Muscle of leg (tissue), 3 donors: ENCODE measurements at regions not wholly inside any gene's neighbourhood (a gene's known extent, or its start where the extent isn't known, plus 50 kb on each side); places are given as distances from the start of the nearest gene placed in this dataset.

Source experiments
- DNase-seq: peaks from one replicate; pipeline ENCODE4 v3.0.0; 2013
- H3K27ac ChIP-seq: one replicate; pipeline ENCODE4 v1.5.1; 2013; ENCODE audit warnings: mild to moderate bottlenecking, low read length, control low read depth
- H3K27me3 ChIP-seq: one replicate; pipeline ENCODE4 v1.6.1; 2013; ENCODE audit warnings: low read length; ENCODE audit not compliant: control insufficient read depth, insufficient read depth
- H3K36me3 ChIP-seq: one replicate; pipeline ENCODE4 v1.6.1; 2013; ENCODE audit warnings: low read length; ENCODE audit not compliant: control insufficient read depth, insufficient read depth
- H3K4me1 ChIP-seq: one replicate; pipeline ENCODE4 v1.6.1; 2013; ENCODE audit warnings: low read length; ENCODE audit not compliant: control insufficient read depth, insufficient read depth
- H3K4me3 ChIP-seq: one replicate; pipeline ENCODE4 v1.5.1; 2013; ENCODE audit warnings: low read length, control low read depth
- H3K9me3 ChIP-seq: replicated peaks from 2 replicates; pipeline ENCODE4 v1.6.1; 2013; ENCODE audit warnings: low read depth, low read length; ENCODE audit not compliant: control insufficient read depth
- WGBS: methylation state at CpG from one replicate; pipeline ENCODE4 v1.1.5; 2013; ENCODE audit warnings: missing lambda C conversion rate; ENCODE audit not compliant: insufficient coverage; 5-methylcytosine and 5-hydroxymethylcytosine counted together

DNA sequence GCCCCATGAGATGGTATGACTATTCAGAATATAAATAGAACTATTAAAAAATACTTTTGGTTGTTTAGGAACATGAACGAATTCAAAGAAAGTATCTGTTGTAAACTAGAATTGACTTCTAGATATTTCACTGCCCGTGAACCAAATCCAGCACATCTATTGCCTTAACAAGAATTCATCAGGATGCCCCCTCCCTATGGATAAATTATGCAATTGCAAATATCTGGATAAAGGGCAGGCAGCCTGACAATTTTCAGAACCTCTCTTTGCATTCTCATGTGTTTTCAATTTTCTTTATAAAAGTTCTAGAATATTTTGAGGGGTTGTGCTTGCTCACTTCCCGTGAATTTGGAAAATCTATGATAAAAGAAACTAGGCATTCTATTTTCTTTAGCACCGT lies 822.1 kb upstream of the SORCS1 start:
- peak; percentile 3 for DNase-seq
- no peaks in the 10 kb centered on the region for H3K9me3 ChIP-seq
- H3K4me3 ChIP-seq = no peak overlapping the region
- no CpG with 5 or more reads among the region's 4 CpGs for WGBS
- H3K27ac ChIP-seq = no peak overlapping the region
- no peaks in the 10 kb centered on the region for H3K36me3 ChIP-seq
- no peaks in the 10 kb centered on the region for H3K27me3 ChIP-seq
- no peaks in the 10 kb centered on the region for H3K4me1 ChIP-seq

DNA sequence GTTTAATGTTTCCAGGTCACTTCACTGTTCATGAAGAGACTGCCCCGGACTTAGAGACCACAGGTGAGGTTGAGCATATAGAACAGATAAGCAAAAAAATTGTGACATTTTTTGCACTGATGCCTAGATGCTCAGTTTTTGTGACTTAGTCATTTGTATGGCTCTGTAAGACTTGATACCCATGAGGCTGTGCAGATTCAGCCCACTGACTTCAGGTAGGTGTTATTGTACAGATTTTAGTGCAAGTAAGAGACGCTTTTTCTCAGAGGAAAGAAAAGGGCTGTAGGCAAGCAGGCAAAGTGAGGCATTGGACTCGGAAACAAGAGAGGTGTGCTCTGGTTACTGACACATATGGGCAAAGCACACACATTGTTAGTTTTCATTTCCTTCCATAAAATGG lies 820.1 kb upstream of the SORCS1 start:
- Histone ChIP-seq H3K36me3 (no peaks in the 10 kb centered on the region), H3K9me3 (no peaks in the 10 kb centered on the region), H3K4me3 (no peak overlapping the region), H3K27me3 (no peaks in the 10 kb centered on the region), H3K27ac (no peak overlapping the region), H3K4me1 (no peaks in the 10 kb centered on the region)
- no peak for DNase-seq
- 69% methylated on average over 2 of the region's 3 CpGs for WGBS

DNA sequence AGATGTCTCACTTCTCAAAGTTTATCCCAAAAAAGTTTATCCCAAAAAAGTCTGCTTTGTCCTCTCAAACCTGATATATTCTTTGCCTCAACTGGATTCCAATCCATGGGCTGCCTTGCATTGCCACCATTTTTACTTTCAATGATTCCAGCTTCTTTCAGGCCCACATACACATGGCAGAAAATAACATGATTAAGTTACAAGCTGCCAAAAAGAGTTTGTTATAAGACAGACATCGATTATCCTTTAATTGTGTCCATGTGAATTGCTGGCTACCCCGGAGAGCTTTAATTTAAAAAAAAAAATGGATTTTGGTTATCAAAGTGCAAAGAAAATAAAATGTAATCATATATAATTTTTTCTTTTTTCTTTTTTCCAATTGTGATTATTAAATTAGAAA lies 819.6 kb upstream of the SORCS1 start:
- Histone ChIP-seq H3K36me3 (no peaks in the 10 kb centered on the region), H3K27ac (no peak overlapping the region), H3K9me3 (no peaks in the 10 kb centered on the region), H3K27me3 (no peaks in the 10 kb centered on the region), H3K4me3 (no peak overlapping the region), H3K4me1 (no peaks in the 10 kb centered on the region)
- WGBS = no CpG with 5 or more reads among the region's 2 CpGs
- DNase-seq = no peak

DNA sequence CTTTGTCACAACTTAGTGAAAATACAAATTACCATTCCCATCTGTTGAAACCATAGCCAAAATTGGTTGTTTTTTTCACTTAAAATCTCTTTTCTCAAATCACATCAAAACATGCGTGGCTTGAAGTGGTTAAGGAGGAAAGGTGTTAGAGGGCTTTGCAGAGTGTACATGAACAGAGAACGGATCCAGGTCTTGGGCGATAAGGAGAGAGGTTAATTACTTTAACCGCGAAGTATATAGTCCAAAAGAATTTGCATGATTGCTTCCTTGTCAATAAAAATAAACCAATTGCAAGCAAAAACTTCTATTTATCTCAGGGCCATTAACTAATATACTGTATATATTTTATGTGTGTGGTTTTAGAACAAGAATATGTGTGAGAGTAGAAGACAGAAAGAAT lies 813.9 kb upstream of the SORCS1 start:
- WGBS = no CpG with 5 or more reads among the region's 5 CpGs
- H3K4me3 ChIP-seq = no peak overlapping the region

DNA sequence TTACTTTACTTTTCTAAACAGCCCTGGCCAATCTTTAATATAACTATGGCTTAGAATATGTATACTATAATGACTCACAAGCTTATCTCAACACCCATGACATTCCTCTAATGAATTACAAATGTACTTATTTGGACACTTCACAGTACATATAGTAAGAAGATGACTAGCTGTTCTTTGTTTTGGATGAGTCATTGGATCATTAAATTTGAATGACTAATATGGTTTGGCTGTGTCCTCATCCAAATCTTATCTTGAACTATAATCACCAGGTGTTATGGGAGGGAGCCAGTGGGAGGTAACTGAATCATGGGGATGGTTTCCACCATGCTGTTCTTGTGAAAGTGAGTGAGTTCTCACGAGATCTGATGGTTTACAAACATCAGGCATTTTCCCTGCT lies 807.5 kb upstream of the SORCS1 start:
- DNase-seq = no peak
- H3K4me1 ChIP-seq = no peaks in the 10 kb centered on the region
- no peaks in the 10 kb centered on the region for H3K27me3 ChIP-seq
- H3K9me3 ChIP-seq = peaks cover 5% of the 10 kb centered on the region
- H3K36me3 ChIP-seq = no peaks in the 10 kb centered on the region
- WGBS = 83% methylated on average over 1 of the region's 1 CpG
- H3K4me3 ChIP-seq = no peak overlapping the region
- H3K27ac ChIP-seq = no peak overlapping the region

More for the DNA sequence above, 813.9 kb upstream of the SORCS1 start:
- no peak for DNase-seq
- H3K36me3 ChIP-seq = no peaks in the 10 kb centered on the region
- H3K9me3 ChIP-seq = peaks cover 2% of the 10 kb centered on the region
- H3K27ac ChIP-seq = no peak overlapping the region
- H3K4me1 ChIP-seq = no peaks in the 10 kb centered on the region
- no peaks in the 10 kb centered on the region for H3K27me3 ChIP-seq

DNA sequence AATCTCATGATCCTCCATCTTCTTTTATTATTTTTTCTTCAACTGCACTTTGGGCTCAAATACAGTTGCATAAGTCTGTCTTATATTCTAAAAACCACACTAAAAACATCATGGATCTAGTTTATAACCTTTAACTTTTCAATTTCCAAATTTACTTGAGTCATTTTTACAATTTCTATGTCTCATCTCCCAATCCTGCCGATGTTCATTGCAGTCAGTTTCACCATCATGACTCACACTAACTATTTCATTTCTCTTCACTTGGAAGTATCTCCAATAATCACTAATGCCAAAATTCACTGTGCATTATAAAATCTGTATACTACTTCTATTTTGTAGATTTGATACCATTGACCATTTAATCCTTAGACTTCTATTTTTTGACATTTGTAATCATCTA lies 806.9 kb upstream of the SORCS1 start:
- no peak overlapping the region for H3K4me3 ChIP-seq
- H3K9me3 ChIP-seq = peaks cover 5% of the 10 kb centered on the region
- WGBS = no CpG with 5 or more reads among the region's 1 CpG
- no peak overlapping the region for H3K27ac ChIP-seq
- DNase-seq = no peak
- no peaks in the 10 kb centered on the region for H3K36me3 ChIP-seq
- H3K4me1 ChIP-seq = no peaks in the 10 kb centered on the region
- H3K27me3 ChIP-seq = no peaks in the 10 kb centered on the region

DNA sequence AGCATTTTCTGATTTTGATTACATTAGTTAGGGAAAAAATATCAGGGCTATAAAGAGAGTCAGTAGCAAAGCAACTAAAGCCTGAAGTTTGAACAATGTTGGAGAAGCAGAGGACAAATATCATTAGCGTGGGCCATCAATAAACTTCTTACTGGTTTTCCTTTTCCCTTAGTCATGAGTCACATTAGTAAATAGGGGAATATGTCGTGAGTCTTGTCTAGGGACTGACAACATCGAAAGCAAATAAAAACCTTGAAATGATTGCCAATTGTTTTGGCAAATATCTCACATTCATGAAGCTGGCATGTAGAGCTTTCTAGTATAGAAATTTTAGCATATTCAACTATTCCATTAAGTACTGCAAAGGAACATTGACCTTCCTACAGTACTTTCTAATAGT lies 806.0 kb upstream of the SORCS1 start:
- Histone ChIP-seq H3K4me3 (no peak overlapping the region), H3K27me3 (no peaks in the 10 kb centered on the region), H3K36me3 (no peaks in the 10 kb centered on the region), H3K9me3 (peaks cover 2% of the 10 kb centered on the region), H3K27ac (no peak overlapping the region), H3K4me1 (no peaks in the 10 kb centered on the region)
- no CpG with 5 or more reads among the region's 3 CpGs for WGBS
- DNase-seq = no peak

DNA sequence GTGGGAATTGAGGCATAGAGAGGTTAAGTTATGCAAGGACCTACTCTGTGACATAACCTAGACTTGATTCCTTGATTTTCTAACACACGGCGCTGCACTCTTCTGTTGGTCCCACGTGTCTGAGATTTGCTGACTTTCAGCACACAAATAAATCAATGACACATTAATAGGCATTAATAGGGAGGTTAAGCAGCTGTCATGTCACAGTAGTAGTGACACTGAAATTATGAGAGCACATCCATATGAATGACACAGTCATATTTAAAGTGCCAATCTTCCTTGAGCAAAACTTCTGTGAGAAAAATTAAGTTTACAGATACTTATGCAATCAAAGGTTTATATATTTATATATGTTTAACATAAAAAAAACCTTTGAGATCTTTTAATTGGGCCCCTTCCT lies 805.4 kb upstream of the SORCS1 start:
- WGBS = no CpG with 5 or more reads among the region's 3 CpGs
- H3K9me3 ChIP-seq = peaks cover 2% of the 10 kb centered on the region
- no peaks in the 10 kb centered on the region for H3K27me3 ChIP-seq
- no peak for DNase-seq
- H3K36me3 ChIP-seq = no peaks in the 10 kb centered on the region
- H3K4me3 ChIP-seq = no peak overlapping the region
- no peak overlapping the region for H3K27ac ChIP-seq
- no peaks in the 10 kb centered on the region for H3K4me1 ChIP-seq

DNA sequence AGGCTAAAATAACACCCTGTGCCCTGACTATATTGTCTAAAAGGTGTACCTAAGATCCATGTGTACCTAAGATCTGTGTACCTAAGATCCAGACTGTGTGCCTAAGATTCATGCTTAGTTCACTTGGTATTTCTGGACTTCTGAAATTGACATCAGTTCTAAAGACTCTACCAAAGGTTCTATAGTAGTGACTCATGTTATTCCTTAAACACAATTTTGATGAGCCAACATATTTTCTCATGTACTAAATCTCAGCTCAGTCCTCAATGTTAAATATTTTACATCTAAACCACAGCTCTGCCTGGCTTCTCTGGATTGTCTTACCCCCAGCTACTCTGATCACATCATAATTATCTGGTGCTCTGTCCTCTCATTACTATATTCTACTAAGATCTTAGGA lies 802.3 kb upstream of the SORCS1 start:
- no peak for DNase-seq
- H3K27ac ChIP-seq = no peak overlapping the region
- no peaks in the 10 kb centered on the region for H3K27me3 ChIP-seq
- peaks cover 2% of the 10 kb centered on the region for H3K9me3 ChIP-seq
- no peak overlapping the region for H3K4me3 ChIP-seq
- no peaks in the 10 kb centered on the region for H3K36me3 ChIP-seq
- H3K4me1 ChIP-seq = no peaks in the 10 kb centered on the region

DNA sequence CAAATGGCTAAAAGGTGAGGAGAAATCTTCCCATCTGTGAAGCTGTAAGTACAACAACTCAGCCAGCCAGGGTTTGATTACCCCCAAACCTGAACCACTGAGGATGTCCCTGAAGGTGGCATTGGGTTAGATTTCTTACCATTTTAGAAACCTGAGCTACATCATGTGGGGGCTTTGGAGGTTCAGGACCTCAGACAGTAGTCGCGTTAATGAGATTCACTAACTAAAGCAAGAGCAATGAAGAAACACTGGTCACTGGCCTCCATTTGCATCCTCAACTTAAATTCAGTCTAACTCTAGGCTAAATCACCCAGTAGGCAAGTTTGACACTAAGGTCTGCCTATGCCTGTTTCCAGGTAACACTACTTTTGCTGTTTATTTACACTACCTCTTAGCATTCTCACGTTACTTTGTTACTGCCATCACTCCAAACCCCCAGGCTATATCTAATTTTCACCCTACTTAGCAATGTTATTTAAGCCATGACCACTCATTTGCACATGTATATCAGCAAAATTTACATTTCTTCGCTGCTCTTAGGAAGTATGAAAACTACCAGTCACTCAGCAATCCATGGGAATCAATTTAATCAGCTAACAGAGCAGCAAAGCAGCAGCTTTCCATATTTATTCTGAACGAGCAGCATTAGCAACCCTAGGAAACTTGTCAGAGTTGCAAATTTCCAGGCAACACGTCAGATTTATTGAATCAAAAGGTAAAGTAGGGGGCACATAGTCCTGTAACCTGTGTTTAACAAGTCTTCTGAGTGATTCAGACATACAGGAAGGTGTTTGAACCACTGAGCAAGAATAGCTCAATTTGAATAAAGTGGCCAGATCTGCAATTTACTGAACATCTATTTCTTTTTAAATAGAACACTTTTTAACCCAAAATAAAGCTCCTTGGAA lies 788.4 kb upstream of the SORCS1 start:
- H3K36me3 ChIP-seq = no peaks in the 10 kb centered on the region
- H3K4me3 ChIP-seq = no peak overlapping the region
- DNase-seq = no peak
- 49% methylated on average over 5 of the region's 6 CpGs for WGBS
- no peak overlapping the region for H3K27ac ChIP-seq
- H3K9me3 ChIP-seq = no peaks in the 10 kb centered on the region
- no peaks in the 10 kb centered on the region for H3K27me3 ChIP-seq
- no peaks in the 10 kb centered on the region for H3K4me1 ChIP-seq
